GM23248 (cell line): ENCODE measurements at regions not wholly inside any gene's neighbourhood (a gene's known extent, or its start where the extent isn't known, plus 50 kb on each side); places are given as distances from the start of the nearest gene placed in this dataset.

Source experiments
- EZH2 ChIP-seq: fragments of 200-600 bp; sonication (generic); IDR thresholded peaks from 2 replicates; pipeline ENCODE4 v1.6.1; 2018; ENCODE audit warnings: antibody characterized with exemption, mild to moderate bottlenecking; ENCODE audit not compliant: insufficient read depth, poor library complexity, severe bottlenecking
- EZH2phosphoT487 ChIP-seq: fragments of 200-600 bp; sonication (generic); IDR thresholded peaks from 2 replicates; pipeline ENCODE4 v1.6.1; 2018; ENCODE audit warnings: antibody characterized with exemption, moderate library complexity, mild to moderate bottlenecking, low read depth; ENCODE audit not compliant: insufficient read depth

GRCh38 chr3:35413483-35413882 is 225.8 kb upstream of the ARPP21 start:
- TF ChIP-seq EZH2 (no peak), EZH2phosphoT487 (no peak)
